ENCODE measurements at regions not wholly inside any gene's neighbourhood (a gene's known extent, or its start where the extent isn't known, plus 50 kb on each side); places are given as distances from the start of the nearest gene placed in this dataset.

DNA sequence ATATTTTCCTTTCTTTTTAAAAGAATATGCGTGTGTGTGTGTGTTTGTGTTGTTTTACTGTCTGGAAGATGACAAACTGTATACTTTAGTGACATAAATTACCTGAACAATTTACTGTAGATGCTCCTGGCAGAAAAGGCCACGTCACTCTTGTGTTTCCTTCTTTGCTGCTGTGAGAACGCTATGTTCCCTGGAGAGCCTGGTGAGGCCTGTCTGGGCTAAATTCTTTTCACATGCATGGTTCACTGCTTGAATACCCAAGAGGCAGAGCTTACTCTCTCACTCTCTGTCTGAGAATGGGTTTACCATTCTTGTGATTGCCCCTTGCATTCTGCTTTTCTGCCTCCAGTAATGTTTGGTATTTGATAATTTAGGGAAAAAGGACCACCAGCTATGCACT, 64.3 kb downstream of the EDN1 start:
- Histone ChIP-seq H3K9ac (ENCODE audit: low read length) (no peak overlapping the region), H3K27me3 (ENCODE audit: insufficient read depth, low read depth, low read length) (no peaks in the 10 kb centered on the region), H3K4me2 (ENCODE audit: low read length) (no peak overlapping the region), H3K9me3 (ENCODE audit: low read length) (peaks cover 9% of the 10 kb centered on the region), H3F3A (ENCODE audit: insufficient read depth, low read length, poor library complexity, severe bottlenecking) (no peaks in the 10 kb centered on the region), H2AFZ (ENCODE audit: low read depth, low read length) (no peak overlapping the region), H3K27ac (ENCODE audit: low read length) (no peak overlapping the region), H4K20me1 (ENCODE audit: insufficient read depth) (no peaks in the 10 kb centered on the region), H3K36me3 (ENCODE audit: insufficient read depth, low read length) (no peaks in the 10 kb centered on the region), H3K79me2 (replicated peaks; ENCODE audit: insufficient read depth, low read length) (no peaks in the 10 kb centered on the region), H3K4me3 (ENCODE audit: low read length) (no peak overlapping the region), H3K9me2 (ENCODE audit: insufficient read depth, low read length) (no peaks in the 10 kb centered on the region)
- peak; percentile 79 for TF ChIP-seq EP300 (conservative IDR thresholded peaks at IDR 0.05; ENCODE audit: poor library complexity, severe bottlenecking)
- TF ChIP-seq RAD21 (conservative IDR thresholded peaks at IDR 0.05) = no peak
- TF ChIP-seq, protein P1, sequence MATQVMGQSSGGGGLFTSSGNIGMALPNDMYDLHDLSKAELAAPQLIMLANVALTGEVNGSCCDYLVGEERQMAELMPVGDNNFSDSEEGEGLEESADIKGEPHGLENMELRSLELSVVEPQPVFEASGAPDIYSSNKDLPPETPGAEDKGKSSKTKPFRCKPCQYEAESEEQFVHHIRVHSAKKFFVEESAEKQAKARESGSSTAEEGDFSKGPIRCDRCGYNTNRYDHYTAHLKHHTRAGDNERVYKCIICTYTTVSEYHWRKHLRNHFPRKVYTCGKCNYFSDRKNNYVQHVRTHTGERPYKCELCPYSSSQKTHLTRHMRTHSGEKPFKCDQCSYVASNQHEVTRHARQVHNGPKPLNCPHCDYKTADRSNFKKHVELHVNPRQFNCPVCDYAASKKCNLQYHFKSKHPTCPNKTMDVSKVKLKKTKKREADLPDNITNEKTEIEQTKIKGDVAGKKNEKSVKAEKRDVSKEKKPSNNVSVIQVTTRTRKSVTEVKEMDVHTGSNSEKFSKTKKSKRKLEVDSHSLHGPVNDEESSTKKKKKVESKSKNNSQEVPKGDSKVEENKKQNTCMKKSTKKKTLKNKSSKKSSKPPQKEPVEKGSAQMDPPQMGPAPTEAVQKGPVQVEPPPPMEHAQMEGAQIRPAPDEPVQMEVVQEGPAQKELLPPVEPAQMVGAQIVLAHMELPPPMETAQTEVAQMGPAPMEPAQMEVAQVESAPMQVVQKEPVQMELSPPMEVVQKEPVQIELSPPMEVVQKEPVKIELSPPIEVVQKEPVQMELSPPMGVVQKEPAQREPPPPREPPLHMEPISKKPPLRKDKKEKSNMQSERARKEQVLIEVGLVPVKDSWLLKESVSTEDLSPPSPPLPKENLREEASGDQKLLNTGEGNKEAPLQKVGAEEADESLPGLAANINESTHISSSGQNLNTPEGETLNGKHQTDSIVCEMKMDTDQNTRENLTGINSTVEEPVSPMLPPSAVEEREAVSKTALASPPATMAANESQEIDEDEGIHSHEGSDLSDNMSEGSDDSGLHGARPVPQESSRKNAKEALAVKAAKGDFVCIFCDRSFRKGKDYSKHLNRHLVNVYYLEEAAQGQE (IDR thresholded peaks at IDR 0.05; ENCODE audit: borderline replicate concordance) = peak; percentile 49
- peak; percentile 82 for TF ChIP-seq POLR2AphosphoS5 (IDR thresholded peaks at IDR 0.05)
- no peak for TF ChIP-seq TAF1 (IDR thresholded peaks at IDR 0.05; ENCODE audit: low read depth)
- TF ChIP-seq EZH2 (IDR thresholded peaks at IDR 0.05; ENCODE audit: borderline replicate concordance, insufficient read depth, low read length, poor library complexity, severe bottlenecking) = no peak
- peak; percentile 13 for TF ChIP-seq SMC3 (conservative IDR thresholded peaks at IDR 0.05; ENCODE audit: poor library complexity)

DNA sequence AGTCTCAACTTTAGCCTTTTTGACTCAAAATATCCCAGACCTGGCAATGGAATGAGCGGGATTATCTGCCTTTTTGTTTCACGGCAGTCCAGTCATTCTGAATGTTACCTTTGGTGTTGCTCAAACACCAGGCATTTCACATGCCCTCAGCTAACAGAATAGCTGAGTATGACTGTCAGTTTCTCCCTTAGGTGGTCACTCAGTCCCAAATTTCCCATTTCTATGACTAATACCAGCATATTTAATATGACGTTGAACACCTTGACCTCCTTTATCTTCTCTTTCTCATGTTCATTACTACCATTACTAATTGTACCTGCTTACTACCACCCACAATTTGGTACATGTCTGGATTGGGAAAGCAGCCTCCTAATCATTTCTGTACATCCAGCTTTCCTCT, 65.2 kb downstream of the EDN1 start:
- TF ChIP-seq, protein P1 (IDR thresholded peaks at IDR 0.05; ENCODE audit: borderline replicate concordance) = no peak
- TF ChIP-seq MXI1 (conservative IDR thresholded peaks at IDR 0.05; ENCODE audit: poor library complexity, severe bottlenecking) = no peak
- TF ChIP-seq SMC3 (conservative IDR thresholded peaks at IDR 0.05; ENCODE audit: poor library complexity) = no peak
- TF ChIP-seq EZH2 (IDR thresholded peaks at IDR 0.05; ENCODE audit: borderline replicate concordance, insufficient read depth, low read length, poor library complexity, severe bottlenecking) = no peak
- TF ChIP-seq RAD21 (conservative IDR thresholded peaks at IDR 0.05) = no peak
- TF ChIP-seq, protein P2, sequence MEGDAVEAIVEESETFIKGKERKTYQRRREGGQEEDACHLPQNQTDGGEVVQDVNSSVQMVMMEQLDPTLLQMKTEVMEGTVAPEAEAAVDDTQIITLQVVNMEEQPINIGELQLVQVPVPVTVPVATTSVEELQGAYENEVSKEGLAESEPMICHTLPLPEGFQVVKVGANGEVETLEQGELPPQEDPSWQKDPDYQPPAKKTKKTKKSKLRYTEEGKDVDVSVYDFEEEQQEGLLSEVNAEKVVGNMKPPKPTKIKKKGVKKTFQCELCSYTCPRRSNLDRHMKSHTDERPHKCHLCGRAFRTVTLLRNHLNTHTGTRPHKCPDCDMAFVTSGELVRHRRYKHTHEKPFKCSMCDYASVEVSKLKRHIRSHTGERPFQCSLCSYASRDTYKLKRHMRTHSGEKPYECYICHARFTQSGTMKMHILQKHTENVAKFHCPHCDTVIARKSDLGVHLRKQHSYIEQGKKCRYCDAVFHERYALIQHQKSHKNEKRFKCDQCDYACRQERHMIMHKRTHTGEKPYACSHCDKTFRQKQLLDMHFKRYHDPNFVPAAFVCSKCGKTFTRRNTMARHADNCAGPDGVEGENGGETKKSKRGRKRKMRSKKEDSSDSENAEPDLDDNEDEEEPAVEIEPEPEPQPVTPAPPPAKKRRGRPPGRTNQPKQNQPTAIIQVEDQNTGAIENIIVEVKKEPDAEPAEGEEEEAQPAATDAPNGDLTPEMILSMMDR (IDR thresholded peaks at IDR 0.05; ENCODE audit: poor library complexity, severe bottlenecking) = no peak
- no peak for TF ChIP-seq EP300 (conservative IDR thresholded peaks at IDR 0.05; ENCODE audit: poor library complexity, severe bottlenecking)
- no peak for TF ChIP-seq POLR2AphosphoS5 (IDR thresholded peaks at IDR 0.05)
- no peak for TF ChIP-seq TAF1 (IDR thresholded peaks at IDR 0.05; ENCODE audit: low read depth)
- no peaks in the 10 kb centered on the region for H3F3A ChIP-seq (ENCODE audit: insufficient read depth, low read length, poor library complexity, severe bottlenecking)
- H3K27ac ChIP-seq (ENCODE audit: low read length) = no peak overlapping the region
- H3K27me3 ChIP-seq (ENCODE audit: insufficient read depth, low read depth, low read length) = no peaks in the 10 kb centered on the region
- no peak overlapping the region for H2AFZ ChIP-seq (ENCODE audit: low read depth, low read length)
- no peaks in the 10 kb centered on the region for H3K36me3 ChIP-seq (ENCODE audit: insufficient read depth, low read length)
- no peak overlapping the region for H3K4me3 ChIP-seq (ENCODE audit: low read length)
- H3K79me2 ChIP-seq (replicated peaks; ENCODE audit: insufficient read depth, low read length) = no peaks in the 10 kb centered on the region
- no peak overlapping the region for H3K9ac ChIP-seq (ENCODE audit: low read length)
- H3K9me2 ChIP-seq (ENCODE audit: insufficient read depth, low read length) = no peaks in the 10 kb centered on the region
- H4K20me1 ChIP-seq (ENCODE audit: insufficient read depth) = no peaks in the 10 kb centered on the region
- H3K9me3 ChIP-seq (ENCODE audit: low read length) = peaks cover 9% of the 10 kb centered on the region
- H3K4me2 ChIP-seq (ENCODE audit: low read length) = no peak overlapping the region
